ENCODE measurements at regions not wholly inside any gene's neighbourhood (a gene's known extent, or its start where the extent isn't known, plus 50 kb on each side); places are given as distances from the start of the nearest gene placed in this dataset.
"Not testable (repeated sequence)": the region's sequence is repeated elsewhere in the genome, so short reads cannot be mapped to it uniquely, and the experiment has no call there.

GRCh38 chr14:56063131-56063530 is 55.1 kb upstream of the PELI2 start:
- peaks cover 14% of the 10 kb centered on the region for H3K4me1 Mint-ChIP-seq (ENCODE audit: low read depth, unreplicated experiment)
- no peaks in the 10 kb centered on the region for H3K27me3 Mint-ChIP-seq (ENCODE audit: unreplicated experiment)
- no peak for DNase-seq
- H3K9me3 Mint-ChIP-seq (ENCODE audit: unreplicated experiment) = no peaks in the 10 kb centered on the region
- no peak overlapping the region for H3K4me3 Mint-ChIP-seq (ENCODE audit: unreplicated experiment)
- no peak overlapping the region for H3K27ac Mint-ChIP-seq (ENCODE audit: unreplicated experiment)
- no peaks in the 10 kb centered on the region for H3K36me3 Mint-ChIP-seq (ENCODE audit: unreplicated experiment)
- no peak for TF ChIP-seq CTCF (IDR thresholded peaks at IDR 0.05; ENCODE audit: partially characterized antibody, unreplicated experiment)

GRCh38 chr14:56064513-56064912 is 53.7 kb upstream of the PELI2 start:
- Mint-ChIP-seq H3K9me3 (ENCODE audit: unreplicated experiment) (no peaks in the 10 kb centered on the region), H3K27ac (ENCODE audit: unreplicated experiment) (no peak overlapping the region), H3K4me3 (ENCODE audit: unreplicated experiment) (no peak overlapping the region), H3K36me3 (ENCODE audit: unreplicated experiment) (no peaks in the 10 kb centered on the region), H3K27me3 (ENCODE audit: unreplicated experiment) (no peaks in the 10 kb centered on the region), H3K4me1 (ENCODE audit: low read depth, unreplicated experiment) (peaks cover 9% of the 10 kb centered on the region)
- no peak for DNase-seq
- TF ChIP-seq CTCF (IDR thresholded peaks at IDR 0.05; ENCODE audit: partially characterized antibody, unreplicated experiment) = no peak

GRCh38 chr14:56065199-56065598 is 53.0 kb upstream of the PELI2 start:
- not testable (repeated sequence) for H3K4me3 Mint-ChIP-seq (ENCODE audit: unreplicated experiment); H3K27me3 Mint-ChIP-seq (ENCODE audit: unreplicated experiment); H3K9me3 Mint-ChIP-seq (ENCODE audit: unreplicated experiment); H3K36me3 Mint-ChIP-seq (ENCODE audit: unreplicated experiment); DNase-seq; H3K4me1 Mint-ChIP-seq (ENCODE audit: low read depth, unreplicated experiment); H3K27ac Mint-ChIP-seq (ENCODE audit: unreplicated experiment)

DNA sequence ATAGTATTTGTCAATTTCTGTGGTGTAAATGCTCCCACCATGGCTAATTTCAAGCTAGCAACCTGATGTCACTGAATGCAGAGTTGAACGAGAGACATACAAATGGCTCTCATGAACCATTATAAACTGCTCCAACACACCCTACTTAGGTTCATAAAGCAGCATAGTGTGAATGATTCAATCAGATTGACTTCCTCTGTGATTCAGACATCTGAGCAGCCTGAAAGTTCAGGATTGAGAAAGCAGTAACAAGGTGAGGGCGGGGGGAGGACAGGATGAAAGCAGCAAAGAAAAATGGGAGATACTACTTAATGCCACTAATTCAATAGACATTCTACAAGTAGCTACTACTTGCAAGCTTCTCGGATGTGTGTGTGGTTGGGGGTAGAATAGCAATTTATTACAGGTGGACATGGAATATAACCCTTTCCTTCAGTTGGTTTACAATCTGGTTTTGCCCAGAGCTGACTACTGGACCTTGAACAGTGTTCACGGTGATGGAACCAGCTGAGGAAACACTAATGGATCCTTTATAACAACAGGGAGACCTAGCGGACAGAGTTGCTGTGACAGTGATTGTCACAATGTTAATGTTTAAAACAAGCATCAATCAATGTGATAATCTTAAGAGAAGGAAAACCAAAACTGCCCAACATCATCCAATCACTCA is 52.5 kb upstream of the PELI2 start:
- no peaks in the 10 kb centered on the region for H3K9me3 Mint-ChIP-seq (ENCODE audit: unreplicated experiment)
- no peak overlapping the region for H3K4me3 Mint-ChIP-seq (ENCODE audit: unreplicated experiment)
- peaks cover 3% of the 10 kb centered on the region for H3K27me3 Mint-ChIP-seq (ENCODE audit: unreplicated experiment)
- no peak for TF ChIP-seq CTCF (IDR thresholded peaks at IDR 0.05; ENCODE audit: partially characterized antibody, unreplicated experiment)
- DNase-seq = no peak
- H3K36me3 Mint-ChIP-seq (ENCODE audit: unreplicated experiment) = no peaks in the 10 kb centered on the region
- no peak overlapping the region for H3K27ac Mint-ChIP-seq (ENCODE audit: unreplicated experiment)
- peaks cover 4% of the 10 kb centered on the region for H3K4me1 Mint-ChIP-seq (ENCODE audit: low read depth, unreplicated experiment)

All from glutamatergic neuron (in vitro differentiated cells).